Head of caudate nucleus (tissue), 42 donors: ENCODE measurements at regions not wholly inside any gene's neighbourhood (a gene's known extent, or its start where the extent isn't known, plus 50 kb on each side); places are given as distances from the start of the nearest gene placed in this dataset.
"Not testable (repeated sequence)": the region's sequence is repeated elsewhere in the genome, so short reads cannot be mapped to it uniquely, and the experiment has no call there.

Experiments
- DNase-seq, 42 donors: peaks; one replicate each; pipeline versions ENCODE4 v3.0.0 to v3.0.0-alpha.2; 2020 to 2021; ENCODE audit warnings: mixed read lengths in 7 of 42
- intact Hi-C: fragments of 100-400 bp; cut with DNase I; formaldehyde crosslinking; loops from one replicate; pipeline ENCODE4 v1.15.0; 2022

DNA sequence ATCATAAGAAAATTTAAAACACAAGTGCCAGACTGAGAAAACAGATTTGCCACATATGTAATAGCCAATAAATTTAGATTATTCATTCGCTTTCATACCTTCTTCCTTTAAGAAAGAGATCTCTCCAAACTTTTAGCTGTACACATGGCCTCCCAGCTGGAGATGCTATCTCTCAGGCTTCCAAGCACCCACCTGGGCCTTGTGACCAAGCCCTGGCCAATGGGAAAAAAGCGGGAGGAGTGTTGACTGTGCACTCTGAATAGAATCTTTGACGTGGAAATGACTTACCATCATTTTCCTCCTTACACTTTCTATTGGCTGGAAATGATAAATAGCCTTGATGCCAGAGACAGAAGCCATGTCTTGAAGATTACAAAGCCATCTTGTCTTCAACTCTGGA, 1106.6 kb downstream of the TBL1XR1 start:
- intact Hi-C loops: no loop called here
- DNase-seq: no peak

DNA sequence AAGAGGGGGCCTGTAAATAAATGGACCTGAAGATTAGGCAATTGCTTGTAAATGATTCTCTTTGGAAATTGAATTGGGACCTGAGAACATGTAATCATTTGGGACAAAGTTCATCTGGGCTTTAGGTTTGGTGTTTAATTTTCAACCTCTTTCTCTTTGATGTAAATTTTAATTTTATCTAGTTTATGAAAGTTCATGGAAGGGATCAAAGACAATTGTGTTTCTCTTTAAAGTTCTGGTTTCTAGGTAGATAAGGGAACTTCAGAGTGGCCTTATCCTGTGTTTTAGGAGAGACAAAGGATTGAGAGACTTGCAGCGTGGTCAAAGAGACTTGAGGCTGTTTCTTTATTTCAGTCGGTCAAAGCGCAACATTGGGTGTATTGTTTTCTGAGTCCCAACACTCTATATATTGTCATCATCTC, 1108.3 kb downstream of the TBL1XR1 start:
- intact Hi-C loops: no loop called here
- DNase-seq: no peak

DNA sequence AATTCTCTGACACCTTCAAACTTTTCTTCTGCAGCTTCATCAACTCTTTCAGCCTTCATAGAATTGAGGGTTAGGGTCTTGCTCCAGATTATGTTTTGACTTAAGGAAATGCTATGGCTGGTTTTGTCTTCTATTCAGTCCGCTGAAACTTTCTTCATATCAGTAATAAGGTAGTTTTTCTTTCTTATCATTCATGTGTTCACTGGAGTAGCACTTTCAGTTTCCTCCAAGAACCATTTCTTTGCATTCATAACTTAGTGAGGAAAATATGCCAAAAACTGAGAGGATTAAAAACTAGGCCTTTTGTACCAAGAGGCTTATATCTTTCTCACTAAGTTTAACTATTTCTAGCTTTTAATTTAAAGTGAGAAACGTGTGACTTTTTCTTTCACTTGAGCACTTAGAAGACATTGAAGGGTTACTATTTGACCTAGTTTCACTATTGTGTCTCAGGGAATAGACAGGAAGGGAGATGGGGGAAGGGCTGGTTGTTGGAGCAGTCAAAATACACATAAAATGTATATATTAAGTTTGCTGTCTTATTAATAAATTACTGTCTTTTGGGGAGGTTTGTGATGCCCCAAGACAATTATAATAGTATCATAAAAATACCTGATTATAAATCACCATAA, 1110.1 kb downstream of the TBL1XR1 start:
- intact Hi-C loops: no loop called here
- DNase-seq: no peak

DNA sequence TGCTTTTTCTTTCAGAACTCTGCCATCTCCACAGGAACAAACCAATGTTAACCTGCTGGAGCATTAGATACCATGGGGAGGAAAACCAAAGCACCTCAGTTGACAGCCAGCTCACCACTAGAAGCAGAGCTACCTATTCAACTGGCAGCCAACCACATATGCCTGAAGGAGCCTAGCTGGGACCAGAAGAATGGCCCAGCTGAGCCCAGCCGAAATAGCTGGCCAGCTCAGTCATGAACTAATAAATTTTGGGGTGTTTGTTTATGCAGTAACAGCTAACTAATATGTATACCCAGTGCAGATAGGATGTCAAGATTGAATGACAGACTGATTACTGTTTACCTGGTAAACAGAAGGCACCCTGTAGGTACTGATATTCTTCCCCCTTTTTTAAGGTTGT, 1117.5 kb downstream of the TBL1XR1 start:
- intact Hi-C loops: no loop called here
- no peak for DNase-seq

DNA sequence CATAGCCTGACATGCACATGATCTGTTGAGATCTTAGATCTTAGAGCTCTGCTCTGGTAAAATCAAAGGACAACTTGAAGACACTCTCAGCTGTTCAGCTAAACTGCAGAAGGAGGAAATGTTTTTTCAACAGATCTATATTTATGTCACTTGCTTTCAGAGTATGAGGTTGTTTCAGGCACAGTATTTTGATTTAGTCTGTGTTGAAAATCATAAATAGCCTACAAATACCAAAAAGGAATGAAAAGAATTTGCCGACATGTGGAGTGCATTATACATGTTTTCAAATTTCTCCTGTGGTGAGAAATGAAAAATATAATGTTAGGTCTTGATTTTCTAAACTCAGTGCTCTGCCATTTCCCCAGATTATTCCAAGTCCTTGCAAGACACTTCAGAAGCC, 1118.4 kb downstream of the TBL1XR1 start:
- intact Hi-C loops: no loop called here
- DNase-seq: no peak

DNA sequence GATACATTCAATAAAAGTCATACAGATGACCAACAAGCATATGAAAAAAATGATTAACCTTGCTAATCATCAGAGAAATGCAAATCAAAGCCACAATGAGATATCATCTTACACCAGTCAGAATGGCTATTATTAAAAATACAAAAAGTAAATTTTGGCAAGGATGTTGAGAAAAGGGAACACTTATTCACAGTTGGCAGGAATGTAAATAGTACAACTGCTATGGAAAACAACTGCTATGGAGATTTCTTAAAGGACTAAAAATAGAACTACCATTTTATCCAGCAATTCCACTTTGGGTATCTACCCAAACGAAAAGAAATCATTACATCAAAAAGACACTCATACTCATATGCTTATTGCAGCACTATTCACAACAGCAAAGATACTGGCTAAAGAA, 1121.8 kb downstream of the TBL1XR1 start:
- no peak for DNase-seq
- intact Hi-C loops: no loop called here

DNA sequence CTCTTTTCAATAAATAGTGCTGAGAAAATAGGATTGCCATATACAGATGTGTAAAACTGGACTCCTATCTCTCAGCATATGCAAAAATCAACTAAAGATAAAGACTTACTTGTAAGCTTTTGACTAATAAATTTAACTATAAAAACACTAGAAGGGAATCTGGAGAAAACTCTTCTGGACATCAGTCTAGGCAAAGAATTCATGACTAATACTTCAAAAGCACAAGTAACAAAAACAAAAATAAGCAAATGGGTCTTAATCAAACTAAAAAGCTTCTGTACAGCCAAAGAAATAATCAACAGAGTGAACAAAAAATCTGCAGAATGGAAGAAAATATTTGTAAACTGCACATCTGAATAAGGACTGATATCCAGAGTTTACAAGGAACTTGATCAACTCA, 1122.2 kb downstream of the TBL1XR1 start:
- intact Hi-C loops: no loop called here
- no peak for DNase-seq

DNA sequence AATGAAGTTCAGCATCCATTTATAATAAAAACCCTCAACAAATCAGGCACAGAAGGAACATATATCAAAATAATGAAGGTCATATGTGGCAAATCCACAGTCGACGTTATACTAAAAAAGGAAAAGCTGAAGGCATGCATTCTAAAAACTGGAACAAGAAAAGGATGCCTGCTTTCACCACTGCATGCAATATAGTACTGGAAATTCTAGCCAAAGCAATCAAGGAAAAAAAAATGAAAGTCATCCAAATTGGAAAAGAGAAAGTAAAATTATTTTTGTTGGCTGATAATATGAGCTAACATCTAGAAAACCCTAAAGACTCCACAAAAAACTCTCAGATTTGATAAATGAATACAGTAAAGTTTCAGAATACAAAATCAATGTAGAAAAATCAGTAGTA, 1123.2 kb downstream of the TBL1XR1 start:
- intact Hi-C loops: no loop called here
- no peak for DNase-seq

DNA sequence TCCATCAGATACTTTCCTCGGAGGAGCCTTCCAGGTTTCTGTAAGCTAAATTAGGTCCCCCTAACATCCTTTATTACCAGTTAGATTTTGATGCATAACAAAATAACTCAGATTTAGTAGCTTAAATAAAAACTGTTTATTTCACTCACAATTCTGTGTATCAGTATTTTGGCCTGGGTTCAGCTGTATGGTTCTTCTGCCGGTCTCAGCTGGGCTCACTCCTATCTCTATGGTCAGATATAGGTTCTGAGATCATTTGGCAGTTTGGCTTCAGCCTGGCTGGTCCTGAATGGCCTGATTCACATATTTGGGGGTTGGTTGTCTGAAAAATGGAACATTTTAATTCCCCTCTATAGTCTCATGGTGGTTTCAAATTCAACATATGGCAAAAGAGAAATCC, 1125.3 kb downstream of the TBL1XR1 start:
- no peak for DNase-seq
- intact Hi-C loops: no loop called here

DNA sequence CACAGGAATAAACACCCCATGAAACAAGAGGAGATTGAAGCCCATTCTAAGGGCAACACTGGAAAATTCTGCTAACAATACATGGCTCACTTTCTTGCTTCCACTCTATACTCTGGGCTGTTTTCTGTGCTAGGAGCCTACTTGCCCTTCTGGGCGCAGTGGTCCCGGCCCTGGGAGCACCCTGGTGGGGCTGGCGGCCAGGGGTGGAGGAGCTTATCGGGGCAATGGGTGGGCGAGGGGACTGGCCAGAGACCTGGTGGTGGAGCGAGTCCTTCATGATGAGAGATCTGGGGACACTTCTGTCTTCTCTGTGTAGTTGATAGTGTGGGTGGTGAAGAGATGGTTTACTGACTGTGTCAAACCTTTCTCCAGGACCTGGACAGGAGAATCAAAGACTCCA, 1128.5 kb downstream of the TBL1XR1 start:
- intact Hi-C loops: no loop called here
- DNase-seq: no peak

DNA sequence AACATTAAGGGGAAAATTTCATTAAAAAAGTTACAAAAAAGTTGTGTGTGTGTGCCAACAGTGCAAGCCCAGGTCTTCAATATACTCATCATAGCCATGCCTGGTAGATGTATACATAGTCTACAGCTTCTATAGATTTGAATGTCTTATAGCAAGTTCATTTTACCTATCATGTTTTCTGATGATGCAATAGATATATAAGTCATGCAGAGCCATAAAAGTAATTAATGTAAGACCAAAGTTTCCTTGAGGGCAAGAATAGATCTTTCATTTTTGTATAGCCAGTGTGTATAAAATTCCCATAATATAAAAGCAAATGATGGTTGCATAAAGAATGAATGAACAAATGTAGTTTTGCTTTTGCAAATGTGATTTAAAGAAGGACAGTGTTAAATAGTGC, 1138.4 kb downstream of the TBL1XR1 start:
- intact Hi-C loops: no loop called here

DNA sequence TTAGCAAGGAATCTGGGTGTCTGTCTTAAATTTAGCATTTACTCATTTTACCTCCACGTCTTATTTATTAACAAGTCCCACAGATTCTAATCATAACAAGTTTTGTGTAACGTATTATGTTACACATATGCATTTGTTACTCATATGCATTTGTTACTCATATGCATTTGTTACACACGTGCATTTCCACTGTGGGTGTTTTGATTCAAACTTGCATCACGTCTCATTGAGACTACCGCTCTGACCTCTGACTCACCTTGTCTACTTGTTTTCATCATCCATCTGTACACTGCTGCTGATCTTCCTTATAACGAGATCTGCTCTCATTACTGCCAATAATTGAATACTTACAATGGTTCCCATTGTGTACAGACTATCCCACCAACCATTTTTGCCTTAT, 1141.4 kb downstream of the TBL1XR1 start:
- intact Hi-C loops: no loop called here
- no peak for DNase-seq

More for the DNA sequence above, 1138.4 kb downstream of the TBL1XR1 start:
- DNase-seq: no peak

DNA sequence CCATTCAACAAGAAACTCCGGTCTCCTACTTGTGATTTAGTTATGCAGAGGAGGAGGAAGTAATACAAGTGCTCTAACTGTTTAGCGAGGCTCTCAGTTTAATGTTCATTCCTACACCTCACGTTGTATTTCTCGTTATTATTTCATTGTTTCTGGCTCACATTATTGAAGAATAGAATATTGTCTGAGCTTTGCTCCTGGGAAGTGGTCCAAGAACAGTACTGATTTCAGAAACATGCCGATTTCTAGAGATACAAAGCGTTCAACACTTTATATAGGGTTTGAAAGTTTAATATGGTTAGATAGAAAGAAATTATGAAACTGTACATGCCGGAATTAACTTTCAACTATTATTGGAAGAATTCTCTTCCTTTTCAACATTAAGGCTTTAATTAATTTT, 1145.5 kb downstream of the TBL1XR1 start:
- DNase-seq: no peak
- intact Hi-C loops: no loop called here

DNA sequence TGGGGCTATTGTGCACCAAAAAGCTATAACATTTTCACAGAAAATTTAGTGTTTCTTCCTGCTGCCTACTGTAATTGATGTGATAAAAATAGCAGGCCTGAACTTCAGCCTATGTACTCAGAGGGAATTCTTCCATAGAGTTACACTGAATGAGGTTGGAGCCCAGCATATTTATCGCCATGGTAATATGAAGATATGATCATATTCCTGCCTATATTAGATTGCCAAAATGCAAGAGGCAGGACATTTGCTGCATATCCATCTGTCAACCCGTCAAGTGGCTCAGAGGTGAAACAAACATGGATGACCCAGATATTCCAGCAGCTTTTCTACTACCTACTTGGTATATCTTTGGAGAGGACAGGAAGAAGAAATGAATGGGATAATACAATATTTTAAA, 1150.6 kb downstream of the TBL1XR1 start:
- intact Hi-C loops: no loop called here
- no peak for DNase-seq

DNA sequence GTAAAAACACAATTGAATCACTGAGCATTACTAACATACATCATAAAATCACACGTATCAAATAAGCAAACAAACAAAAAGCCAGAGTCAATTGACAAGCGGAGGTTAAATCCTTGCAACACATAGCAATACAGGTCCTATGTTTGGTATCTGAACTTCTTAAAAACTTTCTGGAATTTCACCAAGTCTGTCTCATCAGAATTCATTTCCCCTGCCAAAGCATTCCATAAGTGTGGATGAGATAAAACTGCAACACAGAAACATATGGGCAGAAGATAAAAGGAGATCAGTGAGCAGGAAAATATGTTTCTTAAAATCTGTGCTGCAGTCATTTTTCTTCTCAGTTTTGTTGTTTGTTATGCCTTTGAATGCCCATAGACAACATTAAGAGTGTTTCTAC, 1155.5 kb downstream of the TBL1XR1 start:
- intact Hi-C loops: no loop called here
- no peak for DNase-seq

DNA sequence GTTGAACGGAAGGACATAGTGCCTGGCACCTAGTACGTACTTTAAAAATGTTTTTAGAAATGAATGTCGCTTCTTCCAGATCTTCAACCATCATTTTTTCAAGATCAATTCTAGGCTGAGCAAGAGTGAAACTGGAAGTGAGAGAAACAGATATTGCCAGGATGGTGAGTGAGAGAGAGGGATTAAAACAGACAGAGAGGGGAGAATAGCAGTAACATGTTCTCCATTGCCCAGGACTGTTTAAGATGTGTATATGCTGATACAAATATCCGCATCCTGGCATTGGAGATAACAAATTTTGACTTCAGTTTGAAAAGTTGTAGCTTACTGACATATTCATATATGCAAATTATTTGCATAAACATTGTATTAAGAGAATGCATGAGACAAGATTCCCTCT, 1156.1 kb downstream of the TBL1XR1 start:
- intact Hi-C loops: no loop called here
- no peak for DNase-seq

DNA sequence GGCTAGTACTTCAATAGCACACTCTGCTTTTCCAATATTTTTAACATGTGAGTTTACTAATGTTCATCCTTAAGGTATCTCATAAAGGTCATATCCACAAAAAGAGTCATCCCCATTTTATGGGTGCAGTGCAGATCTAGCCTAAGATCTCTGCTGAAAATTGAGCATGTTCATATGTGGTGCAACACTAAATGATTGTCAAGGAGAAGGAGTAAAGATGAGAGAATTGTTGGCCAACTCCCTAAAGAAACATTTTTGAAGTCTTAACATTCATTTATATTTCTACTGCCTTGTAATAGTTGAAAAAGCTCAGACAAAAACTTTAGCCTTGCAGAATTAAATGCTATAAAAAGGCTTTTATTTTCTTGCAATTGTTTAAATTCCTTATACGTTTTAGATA, 1159.6 kb downstream of the TBL1XR1 start:
- intact Hi-C loops: no loop called here
- DNase-seq: no peak

DNA sequence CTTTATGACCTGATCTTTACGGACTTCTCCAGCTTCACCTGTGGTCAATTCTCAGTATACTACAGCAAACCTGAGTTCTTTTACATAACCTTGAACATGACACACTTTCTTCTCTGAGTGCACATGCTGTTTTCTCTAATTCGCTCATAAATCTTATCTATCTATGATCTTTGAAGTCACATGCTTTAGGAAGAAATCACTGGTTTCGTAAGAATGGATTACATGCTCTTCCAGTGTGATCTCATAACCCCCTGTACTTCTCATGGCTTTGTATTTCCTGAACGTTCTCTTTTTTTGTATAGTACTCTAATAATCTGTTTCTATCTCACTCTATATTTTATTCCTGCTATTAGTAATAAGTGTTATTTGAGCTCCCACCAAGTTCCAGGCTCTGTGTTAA, 1165.2 kb downstream of the TBL1XR1 start:
- no peak for DNase-seq
- intact Hi-C loops: no loop called here

DNA sequence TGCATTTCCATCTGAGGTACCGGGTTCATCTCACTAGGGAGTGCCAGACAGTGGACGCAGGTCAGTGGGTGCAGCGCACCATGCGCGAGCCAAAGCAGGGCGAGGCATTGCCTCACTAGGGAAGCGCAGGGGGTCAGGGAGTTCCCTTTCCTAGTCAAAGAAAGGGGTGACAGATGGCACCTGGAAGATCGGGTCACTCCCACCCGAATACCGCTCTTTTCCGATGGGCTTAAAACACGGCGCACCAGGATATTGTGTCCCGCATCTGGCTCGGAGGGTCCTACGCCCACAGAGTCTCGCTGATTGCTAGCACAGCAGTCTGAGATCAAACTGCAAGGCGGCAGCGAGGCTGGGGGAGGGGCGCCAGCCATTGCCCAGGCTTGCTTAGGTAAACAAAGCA, 1157.1 kb downstream of the NAALADL2 start:
- DNase-seq, intact Hi-C loops: not testable (repeated sequence)

DNA sequence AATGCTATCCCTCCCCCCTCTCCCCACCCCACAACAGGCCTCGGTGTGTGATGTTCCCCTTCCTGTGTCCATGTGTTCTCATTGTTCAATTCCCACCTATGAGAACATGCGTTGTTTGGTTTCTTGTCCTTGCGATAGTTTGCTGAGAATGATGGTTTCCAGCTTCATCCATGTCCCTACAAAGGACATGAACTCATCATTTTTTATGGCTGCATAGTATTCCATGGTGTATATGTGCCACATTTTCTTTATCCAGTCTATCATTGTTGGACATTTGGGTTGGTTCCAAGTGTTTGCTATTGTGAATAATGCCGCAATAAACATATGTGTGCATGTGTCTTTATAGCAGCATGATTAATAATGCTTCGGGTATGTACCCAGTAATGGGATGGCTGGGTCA, 1156.1 kb downstream of the NAALADL2 start:
- intact Hi-C loops, DNase-seq: not testable (repeated sequence)

DNA sequence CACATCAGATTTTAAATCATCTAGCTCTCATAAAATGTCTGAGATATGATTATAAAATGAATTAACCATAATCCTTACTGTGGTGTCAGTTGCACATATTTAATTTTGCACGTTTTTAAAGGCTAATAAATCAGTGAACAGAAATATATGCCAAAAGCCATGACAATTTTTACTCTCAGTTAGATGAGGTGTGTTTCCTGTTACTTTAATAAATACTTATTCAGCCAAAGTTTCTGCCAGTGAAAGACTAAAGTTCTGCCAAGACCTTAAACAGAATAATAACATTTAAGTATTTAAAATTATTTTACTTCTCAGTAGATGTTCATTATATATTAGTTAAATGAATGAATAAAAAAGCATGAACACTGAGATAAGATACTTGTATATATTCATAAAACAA, 1150.1 kb downstream of the NAALADL2 start:
- intact Hi-C loops: no loop called here
- no peak for DNase-seq

DNA sequence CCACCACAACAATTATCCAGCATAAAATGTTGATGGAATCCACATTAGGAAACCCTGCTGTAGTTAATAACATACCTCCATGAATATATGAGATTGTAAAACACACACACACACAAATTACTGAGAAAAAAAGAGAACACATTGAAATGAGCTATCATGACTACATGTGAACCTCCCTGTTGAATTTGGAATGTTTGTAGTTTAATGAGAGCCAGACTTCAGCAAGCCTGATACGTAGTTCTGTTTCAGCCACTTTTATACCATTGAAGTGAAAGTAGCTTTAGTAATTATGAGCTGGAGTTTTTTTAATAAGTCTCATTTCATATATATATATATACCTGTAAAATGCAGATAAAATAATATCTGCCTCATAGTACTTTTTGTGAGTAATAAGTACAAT, 1146.4 kb downstream of the NAALADL2 start:
- DNase-seq: no peak
- intact Hi-C loops: no loop called here
